ENCODE measurements at regions not wholly inside any gene's neighbourhood (a gene's known extent, or its start where the extent isn't known, plus 50 kb on each side); places are given as distances from the start of the nearest gene placed in this dataset.

DNA sequence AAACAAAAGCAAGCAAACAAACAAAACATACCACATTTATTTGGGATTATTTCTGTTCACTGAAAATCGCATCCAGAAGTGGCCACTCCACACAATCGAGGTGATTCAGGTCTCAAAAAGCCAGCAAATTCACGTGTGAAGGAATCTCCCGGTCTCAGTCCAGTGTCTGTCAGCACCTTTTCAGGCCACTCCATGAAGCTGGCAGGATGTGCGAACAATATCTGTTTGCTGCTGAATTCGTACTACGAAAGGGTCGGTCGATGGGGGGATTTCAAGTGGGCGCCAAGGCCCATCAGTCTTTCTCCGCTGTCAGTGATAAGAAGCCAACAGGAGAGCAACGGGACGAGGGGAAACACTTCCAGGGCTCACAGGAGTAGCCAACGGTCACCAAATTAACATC, 505.1 kb downstream of the IRX1 start:
- Histone ChIP-seq H3K4me1 (ENCODE audit: control insufficient read depth in 2 of 2, insufficient read depth in 2 of 2, low read length in 2 of 2) (no peaks in the 10 kb centered on the region), H3K9ac (ENCODE audit: low read length) (no peak overlapping the region), H3K27ac (ENCODE audit: low read length in 2 of 2) (no peak overlapping the region), H4K20me1 (ENCODE audit: control insufficient read depth, insufficient read depth, low read length, poor library complexity, severe bottlenecking) (no peaks in the 10 kb centered on the region), H3K27me3 (replicated peaks in 1 of 4; ENCODE audit: control extremely low read depth in 1 of 4, control insufficient read depth in 3 of 4, insufficient read depth in 4 of 4, low read length in 3 of 4) (no peaks in the 10 kb centered on the region), H3K4me2 (replicated peaks; ENCODE audit: low read depth, low read length, poor library complexity, severe bottlenecking) (no peak overlapping the region), H3K79me2 (ENCODE audit: control insufficient read depth, insufficient read depth, low read length) (no peaks in the 10 kb centered on the region), H3K9me3 (ENCODE audit: control extremely low read depth in 1 of 3, control insufficient read depth in 2 of 3, insufficient read depth in 1 of 3, low read length in 2 of 3) (peaks cover 0 to 11% (median 0%) of the 10 kb centered on the region in 3 donors), H3K36me3 (replicated peaks in 1 of 2; ENCODE audit: control extremely low read depth in 1 of 2, control insufficient read depth in 1 of 2, extremely low read depth in 1 of 2, insufficient read depth in 2 of 2, low read length in 1 of 2) (no peaks in the 10 kb centered on the region), H2AFZ (ENCODE audit: insufficient read depth, low read depth, low read length, poor library complexity, severe bottlenecking) (no peak overlapping the region), H3K4me3 (ENCODE audit: control extremely low read depth in 1 of 5, extremely low read depth in 1 of 5, insufficient read depth in 1 of 5, low read depth in 2 of 5, low read length in 4 of 5) (no peak overlapping the region)
- H3K27ac Mint-ChIP-seq: no peak overlapping the region
- no peak overlapping the region for H3K4me3 Mint-ChIP-seq
- ChIA-PET POLR2A (no interaction called here), CTCF (interaction anchor here (1.4 kb wide), 1 partner anchor 11 kb away, joined by 3 read pairs; no protein-coding TSS in a partner anchor)
- no peaks in the 10 kb centered on the region for H3K27me3 Mint-ChIP-seq
- no peaks in the 10 kb centered on the region for H3K9me3 Mint-ChIP-seq (ENCODE audit: insufficient read depth)
- ATAC-seq (ENCODE audit: low read depth): no peak
- intact Hi-C loops (cut with micrococcal nuclease): no loop called here
- TF ChIP-seq, protein P1, sequence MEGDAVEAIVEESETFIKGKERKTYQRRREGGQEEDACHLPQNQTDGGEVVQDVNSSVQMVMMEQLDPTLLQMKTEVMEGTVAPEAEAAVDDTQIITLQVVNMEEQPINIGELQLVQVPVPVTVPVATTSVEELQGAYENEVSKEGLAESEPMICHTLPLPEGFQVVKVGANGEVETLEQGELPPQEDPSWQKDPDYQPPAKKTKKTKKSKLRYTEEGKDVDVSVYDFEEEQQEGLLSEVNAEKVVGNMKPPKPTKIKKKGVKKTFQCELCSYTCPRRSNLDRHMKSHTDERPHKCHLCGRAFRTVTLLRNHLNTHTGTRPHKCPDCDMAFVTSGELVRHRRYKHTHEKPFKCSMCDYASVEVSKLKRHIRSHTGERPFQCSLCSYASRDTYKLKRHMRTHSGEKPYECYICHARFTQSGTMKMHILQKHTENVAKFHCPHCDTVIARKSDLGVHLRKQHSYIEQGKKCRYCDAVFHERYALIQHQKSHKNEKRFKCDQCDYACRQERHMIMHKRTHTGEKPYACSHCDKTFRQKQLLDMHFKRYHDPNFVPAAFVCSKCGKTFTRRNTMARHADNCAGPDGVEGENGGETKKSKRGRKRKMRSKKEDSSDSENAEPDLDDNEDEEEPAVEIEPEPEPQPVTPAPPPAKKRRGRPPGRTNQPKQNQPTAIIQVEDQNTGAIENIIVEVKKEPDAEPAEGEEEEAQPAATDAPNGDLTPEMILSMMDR (IDR thresholded peaks at IDR 0.05): no peak
- no peak for TF ChIP-seq EZH2 (IDR thresholded peaks at IDR 0.05; ENCODE audit: borderline replicate concordance, insufficient read depth, low read depth, low read length, poor library complexity, severe bottlenecking)
- 87% methylated on average over 13 of the region's 14 CpGs for WGBS (ENCODE audit: insufficient coverage)
- no peaks in the 10 kb centered on the region for H3K4me1 Mint-ChIP-seq
- no peak for DNase-seq

DNA sequence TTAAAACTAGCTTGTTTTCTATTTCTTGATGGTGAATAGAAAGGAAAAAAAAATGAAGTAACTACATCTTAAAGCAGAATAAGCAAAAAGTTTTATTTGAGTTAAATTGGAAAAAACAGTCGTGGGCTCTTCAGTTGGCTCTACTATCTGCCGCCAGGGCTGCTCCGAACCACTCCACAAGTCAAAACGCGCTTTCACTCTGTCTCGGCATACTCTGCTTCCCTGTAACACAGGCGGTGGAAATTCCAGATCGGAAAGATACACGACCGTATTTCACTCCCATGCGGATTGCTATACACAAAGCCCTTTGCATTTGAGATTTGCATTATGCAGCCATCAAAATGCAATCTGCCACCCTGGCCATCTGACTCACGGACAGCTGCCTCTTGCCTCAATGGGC, 505.6 kb downstream of the IRX1 start:
- H3K9me3 ChIP-seq (ENCODE audit: control extremely low read depth in 1 of 3, control insufficient read depth in 2 of 3, insufficient read depth in 1 of 3, low read length in 2 of 3): peaks cover 0 to 7% (median 0%) of the 10 kb centered on the region in 3 donors

More for the DNA sequence above, 505.6 kb downstream of the IRX1 start:
- no peaks in the 10 kb centered on the region for H3K27me3 ChIP-seq (replicated peaks in 1 of 4; ENCODE audit: control extremely low read depth in 1 of 4, control insufficient read depth in 3 of 4, insufficient read depth in 4 of 4, low read length in 3 of 4)
- no peaks in the 10 kb centered on the region for H3K36me3 ChIP-seq (replicated peaks in 1 of 2; ENCODE audit: control extremely low read depth in 1 of 2, control insufficient read depth in 1 of 2, extremely low read depth in 1 of 2, insufficient read depth in 2 of 2, low read length in 1 of 2)
- no peak overlapping the region for H3K9ac ChIP-seq (ENCODE audit: low read length)
- H2AFZ ChIP-seq (ENCODE audit: insufficient read depth, low read depth, low read length, poor library complexity, severe bottlenecking): no peak overlapping the region
- 87% methylated on average over 12 of the region's 12 CpGs for WGBS (ENCODE audit: insufficient coverage)
- Mint-ChIP-seq H3K4me1 (no peaks in the 10 kb centered on the region), H3K4me3 (no peak overlapping the region), H3K9me3 (ENCODE audit: insufficient read depth) (no peaks in the 10 kb centered on the region), H3K27ac (no peak overlapping the region), H3K27me3 (no peaks in the 10 kb centered on the region)
- H3K4me1 ChIP-seq (ENCODE audit: control insufficient read depth in 2 of 2, insufficient read depth in 2 of 2, low read length in 2 of 2): no peaks in the 10 kb centered on the region
- intact Hi-C loops (cut with micrococcal nuclease): no loop called here
- ChIA-PET POLR2A (no interaction called here), CTCF (interaction anchor here (1.4 kb wide), 1 partner anchor 11 kb away, joined by 3 read pairs; no protein-coding TSS in a partner anchor)
- no peak for ATAC-seq (ENCODE audit: low read depth)
- TF ChIP-seq EZH2 (IDR thresholded peaks at IDR 0.05; ENCODE audit: borderline replicate concordance, insufficient read depth, low read depth, low read length, poor library complexity, severe bottlenecking): no peak
- TF ChIP-seq, protein P1 (IDR thresholded peaks at IDR 0.05): no peak
- no peak overlapping the region for H3K27ac ChIP-seq (ENCODE audit: low read length in 2 of 2)
- H3K4me2 ChIP-seq (replicated peaks; ENCODE audit: low read depth, low read length, poor library complexity, severe bottlenecking): no peak overlapping the region
- no peak for DNase-seq
- no peak overlapping the region for H3K4me3 ChIP-seq (ENCODE audit: control extremely low read depth in 1 of 5, extremely low read depth in 1 of 5, insufficient read depth in 1 of 5, low read depth in 2 of 5, low read length in 4 of 5)
- H4K20me1 ChIP-seq (ENCODE audit: control insufficient read depth, insufficient read depth, low read length, poor library complexity, severe bottlenecking): no peaks in the 10 kb centered on the region
- no peaks in the 10 kb centered on the region for H3K79me2 ChIP-seq (ENCODE audit: control insufficient read depth, insufficient read depth, low read length)
